ENCODE measurements at regions not wholly inside any gene's neighbourhood (a gene's known extent, or its start where the extent isn't known, plus 50 kb on each side); places are given as distances from the start of the nearest gene placed in this dataset.

DNA sequence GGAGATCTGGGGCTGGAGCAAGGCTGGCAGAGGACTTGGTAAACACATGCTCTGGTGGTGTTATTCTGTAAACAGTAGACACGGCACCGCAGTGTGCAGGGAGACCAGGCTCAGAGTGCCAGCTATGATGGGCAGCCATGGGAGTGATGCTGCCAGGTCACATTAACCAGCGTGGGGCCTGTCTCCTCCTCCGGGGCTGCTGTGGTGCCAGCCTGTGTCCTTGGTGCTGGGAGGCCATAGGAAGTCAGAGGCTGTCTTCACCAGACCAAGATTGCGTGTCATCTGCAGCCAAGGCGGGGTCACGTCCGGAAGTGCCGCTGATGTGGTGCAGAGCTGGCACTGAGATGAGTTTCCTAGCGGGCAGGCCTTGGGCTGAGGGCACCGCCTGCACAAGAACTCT is 236.0 kb downstream of the GLRX3 start:
- FAIRE-seq: no peak

DNA sequence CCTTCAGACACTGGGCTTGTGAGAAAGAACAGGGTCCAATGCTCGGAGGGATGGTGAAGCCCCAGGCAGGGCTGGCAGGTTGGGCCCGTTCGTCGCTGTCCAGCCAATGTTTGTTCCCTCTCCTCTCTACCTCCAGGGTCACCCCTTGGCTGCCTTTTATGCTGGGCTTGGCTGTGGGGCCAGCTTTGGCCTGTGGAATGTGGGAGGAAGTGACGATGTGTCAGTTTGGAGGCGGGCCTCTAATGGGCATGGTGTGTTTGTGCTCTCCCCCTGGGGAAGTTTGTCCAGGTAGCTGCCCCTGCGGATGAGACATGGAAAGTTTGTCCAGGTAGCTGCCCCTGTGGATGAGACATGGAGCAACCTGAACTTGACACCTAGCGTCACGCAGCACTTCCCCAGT is 236.7 kb downstream of the GLRX3 start:
- no peak for FAIRE-seq

DNA sequence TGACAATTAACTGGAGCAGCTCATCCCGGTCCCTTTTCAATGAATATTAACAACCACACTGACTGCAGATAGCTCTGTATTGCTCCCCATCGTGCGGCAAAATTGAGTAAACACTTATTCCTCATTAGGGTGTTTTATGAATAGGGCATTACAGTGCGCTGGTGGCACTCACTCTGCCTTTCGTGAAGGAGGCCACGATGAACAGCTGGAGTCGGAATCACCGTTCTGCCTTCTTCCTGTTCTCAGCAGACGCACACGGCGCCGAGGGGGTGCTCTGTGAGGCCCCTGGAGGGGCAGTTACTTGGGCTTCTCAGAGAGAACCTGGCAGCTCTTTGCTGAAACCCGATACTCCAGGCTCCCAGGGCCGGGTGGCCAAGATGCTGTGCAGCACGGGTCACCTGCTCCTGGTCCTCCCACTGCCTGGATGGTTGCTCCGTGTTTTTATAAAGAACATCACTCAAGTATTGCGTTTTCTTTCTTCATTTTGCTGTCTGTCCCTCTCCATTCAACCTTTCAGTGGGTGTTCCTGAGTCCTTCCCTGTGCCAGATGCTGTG is 241.9 kb downstream of the GLRX3 start:
- FAIRE-seq: no peak

DNA sequence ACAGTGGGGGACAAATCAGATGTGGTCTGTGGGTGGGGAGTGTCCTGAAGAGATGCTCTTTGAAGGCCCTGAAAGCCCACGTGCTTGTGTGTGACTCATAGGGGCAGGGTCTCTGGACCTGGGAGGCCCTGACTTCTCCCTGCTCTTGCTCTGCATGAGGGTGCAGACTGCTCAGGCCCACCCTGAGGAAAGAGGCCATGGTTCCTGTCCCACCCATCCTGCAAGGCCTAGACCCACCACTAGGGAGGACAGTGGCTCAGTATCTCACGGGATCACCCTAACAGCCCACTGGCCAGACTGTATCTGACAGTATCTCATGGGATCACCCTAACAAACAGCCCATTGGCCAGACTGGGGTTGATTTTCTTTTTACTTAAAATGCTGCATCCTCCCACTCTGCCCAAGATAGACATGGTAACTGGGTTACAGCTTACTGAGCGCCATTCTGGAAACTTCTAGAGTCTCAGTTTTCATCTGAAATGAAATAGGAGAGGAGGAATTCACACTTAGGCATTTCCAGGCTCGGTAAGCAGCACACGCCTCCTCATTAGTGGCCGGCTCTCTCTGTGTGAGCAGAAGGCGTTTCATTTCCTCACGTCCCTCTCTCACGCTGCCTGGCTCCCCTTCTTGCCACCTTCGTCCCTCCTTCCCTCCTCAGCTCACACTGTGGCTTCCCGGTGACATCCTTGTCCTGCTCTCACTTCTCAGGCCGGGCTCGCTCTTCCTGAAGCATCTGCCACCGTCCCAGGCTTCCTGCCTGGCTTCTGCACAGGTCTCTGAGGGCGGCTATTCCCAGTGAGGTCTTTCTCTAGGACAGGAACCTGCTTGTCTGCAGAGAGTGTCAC is 242.6 kb downstream of the GLRX3 start:
- no peak for FAIRE-seq

DNA sequence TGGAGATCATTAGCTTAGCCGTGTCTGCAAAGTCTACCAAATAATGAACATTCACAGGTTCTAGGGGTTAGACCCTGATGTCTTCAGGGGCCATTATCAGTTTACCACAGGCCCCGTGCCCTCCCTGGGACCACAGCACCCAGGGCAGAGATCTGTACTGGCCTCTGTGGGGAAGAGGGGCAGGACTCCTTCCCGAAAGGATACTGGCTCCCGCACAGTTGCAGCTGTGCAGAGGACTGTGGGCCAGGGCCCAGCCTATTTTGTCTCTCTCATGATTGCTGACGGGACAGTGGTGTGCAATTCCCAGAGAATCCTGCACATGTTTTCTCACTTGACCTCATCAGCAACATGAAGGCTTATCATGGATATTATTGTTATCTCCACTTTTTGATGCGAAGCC is 243.9 kb downstream of the GLRX3 start:
- FAIRE-seq: no peak

DNA sequence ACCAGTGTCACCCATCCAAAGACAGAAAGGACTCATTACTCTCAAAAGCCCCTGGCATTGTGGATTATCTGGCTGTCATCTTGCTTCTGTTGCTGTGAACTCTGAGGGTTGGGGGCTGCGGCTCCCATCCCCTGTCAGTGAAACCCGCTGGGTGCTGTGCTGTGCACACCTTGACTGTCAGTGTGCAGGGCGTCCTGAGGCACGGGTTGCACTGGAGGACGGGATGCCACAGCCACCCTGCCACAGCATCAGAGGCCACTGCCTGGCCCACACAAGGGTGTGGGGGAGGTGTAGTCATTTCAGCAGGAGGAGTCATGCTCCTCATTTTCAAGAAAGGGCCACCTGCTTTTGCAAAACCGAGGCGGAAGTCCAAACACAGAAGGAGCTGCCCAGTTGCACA is 245.8 kb downstream of the GLRX3 start:
- no peak for FAIRE-seq

DNA sequence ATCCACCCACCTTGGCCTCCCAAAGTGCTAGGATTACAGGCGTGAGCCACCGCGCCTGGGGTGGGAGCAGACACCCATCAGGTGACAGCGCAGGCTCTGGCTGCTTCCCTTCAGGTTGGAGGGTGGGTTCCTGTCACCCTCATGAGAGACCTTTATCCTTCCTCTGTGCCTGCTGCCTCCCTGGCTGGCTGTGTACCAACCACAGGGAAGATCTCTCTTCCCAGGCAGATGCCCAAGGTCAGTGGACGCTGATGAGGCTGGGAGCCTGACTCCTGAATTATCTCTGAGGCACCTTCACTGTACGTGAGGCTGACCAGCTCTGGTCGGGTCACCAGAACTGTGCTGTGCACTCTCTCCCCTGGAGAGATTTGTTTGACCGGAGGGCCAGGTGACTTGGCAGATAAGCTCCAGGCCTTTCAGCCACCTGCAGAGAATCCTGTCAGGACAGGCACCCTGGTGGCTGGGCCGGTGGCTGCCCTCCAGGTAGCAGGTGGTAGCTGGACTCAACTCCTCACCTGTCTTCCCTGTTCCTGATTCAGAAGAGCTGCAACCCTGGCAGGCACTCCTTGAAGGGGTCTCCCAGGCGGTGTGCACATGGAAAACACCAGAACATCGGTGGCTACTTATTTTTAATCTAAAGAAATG is 251.9 kb downstream of the GLRX3 start:
- no peak for FAIRE-seq

DNA sequence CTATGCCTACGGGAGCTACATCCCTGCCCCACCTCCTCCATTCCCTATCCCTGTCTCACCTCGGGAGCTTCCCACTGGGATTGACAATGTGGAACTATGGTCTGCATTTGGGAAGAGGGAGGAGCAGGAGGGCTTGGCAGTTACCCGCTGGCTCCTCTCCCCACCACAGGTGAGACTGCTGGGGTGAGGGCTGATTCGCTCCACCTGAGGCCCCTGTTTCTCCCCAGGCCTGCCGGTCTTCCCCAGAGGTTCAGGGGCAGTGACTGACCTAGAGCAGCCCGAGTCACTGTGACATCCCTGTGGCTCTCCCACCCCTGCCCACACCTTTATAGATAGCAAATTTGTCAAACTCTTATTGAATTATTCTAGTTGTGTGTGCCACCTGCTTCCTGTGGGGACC is 252.6 kb downstream of the GLRX3 start:
- no peak for FAIRE-seq

DNA sequence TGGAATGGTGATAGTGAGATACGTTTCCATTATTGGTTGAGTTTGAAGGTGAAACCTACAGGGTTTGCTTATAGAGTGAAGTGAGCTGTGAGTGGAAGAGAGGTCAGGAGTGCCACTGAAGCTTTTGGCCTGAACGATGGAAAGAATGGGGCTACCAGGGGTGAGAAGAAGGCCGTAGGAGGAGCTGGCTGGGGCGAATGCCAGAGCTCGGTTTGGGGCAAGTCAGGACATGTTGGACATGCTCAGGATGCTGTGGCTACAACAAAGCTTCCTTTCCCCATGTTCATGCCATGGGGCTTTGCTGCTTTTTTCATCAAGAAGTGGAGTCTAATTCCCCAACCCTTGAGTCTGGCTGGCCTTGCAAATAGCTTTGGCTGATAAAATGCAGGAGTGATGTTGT is 253.7 kb downstream of the GLRX3 start:
- no peak for FAIRE-seq

DNA sequence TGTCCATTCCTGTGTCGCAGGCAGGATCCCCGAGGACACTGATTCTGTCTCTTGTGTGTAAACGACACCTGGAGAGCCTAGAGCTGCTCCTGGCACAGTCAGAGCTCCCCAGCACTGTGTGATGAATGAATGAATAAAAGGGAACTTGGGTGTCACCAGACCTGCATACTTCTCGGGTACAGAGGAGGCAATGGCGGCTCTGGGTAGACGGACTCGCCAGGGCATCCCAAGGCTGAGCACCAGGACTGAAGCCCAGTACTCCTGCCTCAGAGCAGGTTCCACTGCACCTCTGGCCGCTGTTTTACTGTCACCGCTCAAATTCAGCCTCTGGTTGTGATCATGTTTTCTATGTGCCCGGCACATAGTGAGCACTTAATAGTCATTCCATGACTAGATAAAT is 255.8 kb downstream of the GLRX3 start:
- no peak for FAIRE-seq

DNA sequence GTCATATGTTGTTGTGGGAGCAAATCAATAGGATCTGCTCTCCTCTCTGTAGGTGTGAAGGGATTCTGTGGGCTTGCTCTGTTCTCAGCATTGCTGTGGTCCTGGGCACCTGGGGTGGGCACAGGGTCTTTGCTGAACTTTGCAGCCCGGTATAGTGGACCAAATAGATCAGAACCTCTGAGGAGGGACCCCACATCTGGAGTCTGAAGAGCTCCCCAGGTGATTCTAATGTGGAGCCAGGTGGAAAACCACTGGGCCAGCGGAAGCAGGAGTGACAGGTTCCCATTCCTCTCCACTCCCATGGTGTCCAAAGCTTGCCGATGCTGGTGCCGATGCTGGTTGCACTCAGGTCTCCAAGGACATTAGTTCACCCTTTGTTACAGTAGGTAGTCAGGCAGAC is 257.2 kb downstream of the GLRX3 start:
- no peak for FAIRE-seq

DNA sequence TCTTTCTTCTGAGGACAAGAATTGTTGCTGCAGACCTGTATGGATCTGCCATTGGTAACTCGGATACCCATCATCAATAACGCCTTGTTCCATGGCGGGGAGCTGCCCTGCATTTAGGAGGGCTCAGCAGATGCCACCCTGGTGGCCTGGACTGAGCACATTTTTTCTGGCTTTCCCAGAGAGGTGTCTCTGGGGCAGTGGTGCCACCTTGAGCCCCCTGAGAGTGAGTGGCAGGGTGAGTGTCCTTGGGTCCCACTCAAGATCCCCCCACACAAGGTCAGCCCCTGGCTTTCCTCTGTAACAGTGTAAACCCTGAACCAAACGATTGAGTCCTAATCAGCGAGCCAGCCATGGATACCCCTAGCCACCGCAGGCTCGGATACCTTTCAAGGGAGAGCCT is 258.6 kb downstream of the GLRX3 start:
- no peak for FAIRE-seq

DNA sequence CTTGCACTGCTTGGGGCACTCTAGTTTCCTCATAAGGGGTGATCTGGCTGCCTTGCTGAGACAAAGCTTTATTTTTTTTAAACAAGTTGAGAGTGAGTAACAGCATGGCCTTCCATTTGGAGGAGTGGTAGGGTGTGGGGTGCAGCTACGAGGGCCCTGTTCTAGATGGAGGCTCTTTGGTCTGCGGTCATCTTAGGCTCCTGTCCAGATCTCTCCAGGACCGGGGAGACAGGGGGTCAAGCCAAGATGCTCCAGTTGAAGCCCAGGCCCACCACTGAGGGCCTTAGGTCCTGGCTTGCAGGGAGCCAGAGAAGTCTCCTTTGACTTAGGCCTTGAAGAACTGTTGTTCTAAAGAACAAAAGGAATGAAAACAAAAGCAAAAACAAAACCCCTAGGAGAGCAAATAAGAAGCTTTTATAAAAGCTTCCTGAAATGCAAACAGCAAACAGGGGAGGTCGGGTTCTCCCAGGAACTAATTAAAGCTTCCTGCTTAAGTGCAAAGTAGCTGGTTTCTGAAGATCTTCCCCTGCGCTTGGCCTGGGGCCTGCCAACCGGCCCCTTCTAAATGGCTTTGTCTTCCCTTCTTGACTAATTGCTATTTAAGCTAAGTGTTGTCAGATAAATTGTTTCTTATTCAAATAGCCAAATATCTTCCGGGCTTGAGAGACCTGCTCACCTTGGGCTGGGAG is 259.2 kb downstream of the GLRX3 start:
- FAIRE-seq: no peak

DNA sequence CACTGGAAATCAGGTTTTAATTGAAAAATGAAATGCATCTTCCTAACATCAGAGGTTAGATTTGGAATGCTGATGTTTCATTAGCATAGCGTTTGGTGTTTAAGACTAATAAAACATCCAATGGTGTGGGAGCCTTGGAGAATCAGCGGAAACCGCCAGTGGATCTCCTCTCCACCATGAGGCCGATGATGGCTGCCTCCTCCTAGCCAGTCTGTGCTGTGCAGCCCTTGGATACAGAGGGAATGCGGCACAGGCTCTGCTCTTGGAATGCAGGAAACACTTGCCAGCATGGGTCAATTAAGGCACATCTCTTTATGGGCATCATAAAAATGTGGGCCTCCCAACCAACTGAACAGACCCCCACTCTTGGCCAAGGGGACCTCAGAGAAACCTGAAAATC is 259.9 kb downstream of the GLRX3 start:
- FAIRE-seq: no peak

DNA sequence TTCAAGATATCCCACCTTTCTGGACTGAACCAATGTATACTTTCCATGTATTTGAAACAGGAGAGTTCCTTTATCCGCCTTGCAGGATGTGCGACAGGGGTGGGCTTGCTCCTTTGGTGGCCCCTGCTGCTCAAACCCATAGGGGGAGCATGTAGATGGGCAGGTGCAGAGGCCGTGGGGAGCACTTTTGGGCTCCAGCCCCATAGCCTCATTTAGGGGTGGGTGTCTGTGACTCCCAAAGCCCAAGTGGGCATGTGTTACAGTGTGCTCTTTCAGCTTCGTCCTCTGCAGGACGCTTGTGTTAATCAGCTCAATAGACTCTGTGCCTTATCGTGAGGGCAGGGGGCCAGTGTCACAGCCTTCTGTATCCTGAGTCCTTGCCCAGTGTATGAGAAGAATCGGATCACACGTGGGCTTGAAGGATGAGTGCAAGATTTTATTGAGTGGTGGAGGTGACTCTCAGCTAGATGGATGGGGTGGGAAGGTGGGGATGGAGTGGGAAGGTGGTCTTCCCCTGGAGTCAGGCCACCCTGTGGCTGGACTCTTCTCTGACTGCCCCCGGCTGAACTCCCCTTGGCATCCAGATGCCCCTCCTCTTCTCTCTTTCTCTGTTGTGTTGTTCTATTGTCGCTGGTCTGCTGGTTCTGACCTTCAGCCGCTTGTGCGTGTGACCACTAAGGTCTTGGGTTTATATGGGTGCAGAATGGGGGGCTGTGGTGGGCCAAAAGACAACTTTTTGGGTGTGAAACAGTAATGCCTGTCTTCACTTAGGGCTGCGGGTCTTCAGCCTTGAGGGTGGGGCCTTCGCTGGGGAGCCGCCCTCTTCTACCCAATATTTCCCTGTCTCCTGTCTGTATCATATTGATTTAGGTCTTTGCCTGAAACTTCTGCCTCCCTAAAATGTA is 262.2 kb downstream of the GLRX3 start:
- FAIRE-seq: no peak

DNA sequence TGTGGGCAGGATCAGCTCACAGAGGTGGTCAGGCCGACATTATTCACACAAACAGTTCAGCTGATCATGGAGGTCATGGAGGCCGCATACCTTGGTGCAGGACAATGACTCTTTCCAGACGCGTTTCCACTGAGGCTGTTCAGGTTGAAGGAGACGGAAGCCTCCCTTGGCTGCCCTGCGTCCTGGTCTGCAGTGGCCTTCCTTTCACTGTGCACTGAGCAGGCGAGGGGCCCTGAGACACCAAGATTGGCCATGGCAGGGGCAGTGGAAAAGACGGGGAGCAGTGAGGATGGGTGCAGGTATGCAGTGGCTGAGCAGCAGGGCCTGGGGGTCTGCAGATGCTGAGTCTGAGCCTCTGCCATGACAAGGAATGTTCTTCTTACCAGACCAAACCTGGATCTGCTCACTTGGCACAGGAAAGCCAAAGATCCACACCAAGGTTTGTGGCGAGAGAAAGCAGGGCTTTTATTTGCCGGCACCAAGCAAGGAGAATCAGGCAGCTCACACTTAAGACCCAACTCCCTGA is 263.3 kb downstream of the GLRX3 start:
- no peak for FAIRE-seq

DNA sequence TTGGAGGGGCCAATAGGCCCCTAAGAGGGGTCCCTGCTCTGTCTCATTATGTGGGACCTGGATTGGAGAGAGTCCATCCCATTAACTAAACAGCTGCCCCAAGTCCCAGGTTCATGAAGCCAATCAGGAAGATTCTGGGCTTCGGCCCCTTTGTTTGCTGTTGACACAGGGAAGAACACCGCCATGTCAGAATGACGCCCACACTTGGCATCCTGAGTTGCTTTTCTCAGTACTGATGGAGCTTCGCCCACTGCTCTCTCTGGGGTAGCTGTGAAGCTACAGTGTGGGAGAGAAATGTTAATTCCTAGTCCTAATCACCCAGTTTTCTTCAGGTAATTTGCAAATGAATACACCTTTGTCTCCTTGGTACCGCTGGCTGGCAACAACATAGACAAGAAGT is 264.7 kb downstream of the GLRX3 start:
- no peak for FAIRE-seq

DNA sequence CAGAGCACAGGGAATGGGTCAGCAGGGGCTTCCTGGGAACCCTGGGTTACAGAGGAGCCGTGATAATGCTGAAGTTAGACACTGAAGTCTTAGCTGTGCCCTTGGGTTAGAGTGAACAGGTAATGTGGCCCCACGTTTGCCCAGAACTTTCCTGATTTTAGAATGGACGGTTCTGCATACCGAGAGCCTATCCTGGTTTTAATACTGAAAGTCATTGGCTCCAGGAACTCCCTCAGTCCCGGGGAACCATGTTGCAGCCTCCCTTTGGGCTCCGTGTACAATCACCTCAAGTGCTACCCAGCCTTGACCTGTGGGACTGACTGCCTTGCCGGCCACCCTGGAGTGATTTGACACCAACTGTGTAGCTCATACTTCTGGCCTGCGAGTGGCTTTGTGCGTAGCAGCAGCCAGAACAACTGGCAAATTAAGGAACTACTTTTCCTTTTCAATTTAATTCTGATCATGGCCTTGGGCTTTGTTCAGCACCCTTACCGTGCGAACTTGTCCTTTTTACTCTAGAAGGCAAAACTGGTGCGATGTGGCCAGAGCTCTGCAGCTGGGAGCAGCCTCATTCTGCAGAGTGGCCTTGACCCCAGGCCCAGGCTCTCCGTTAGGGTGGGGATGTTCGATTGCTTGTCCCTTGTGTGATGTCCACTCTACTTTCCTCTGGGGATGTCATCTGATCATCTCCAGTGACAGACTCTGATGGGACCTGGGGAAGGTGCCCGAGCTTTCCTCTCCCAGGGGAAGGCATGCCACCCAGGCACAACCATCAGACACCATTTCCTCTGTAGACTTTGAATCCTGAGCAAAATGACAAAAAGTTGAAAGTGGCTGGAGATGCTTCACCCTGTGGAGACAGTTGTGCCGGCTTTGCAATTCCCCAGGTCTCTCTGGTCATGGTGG is 265.9 kb downstream of the GLRX3 start:
- no peak for FAIRE-seq

DNA sequence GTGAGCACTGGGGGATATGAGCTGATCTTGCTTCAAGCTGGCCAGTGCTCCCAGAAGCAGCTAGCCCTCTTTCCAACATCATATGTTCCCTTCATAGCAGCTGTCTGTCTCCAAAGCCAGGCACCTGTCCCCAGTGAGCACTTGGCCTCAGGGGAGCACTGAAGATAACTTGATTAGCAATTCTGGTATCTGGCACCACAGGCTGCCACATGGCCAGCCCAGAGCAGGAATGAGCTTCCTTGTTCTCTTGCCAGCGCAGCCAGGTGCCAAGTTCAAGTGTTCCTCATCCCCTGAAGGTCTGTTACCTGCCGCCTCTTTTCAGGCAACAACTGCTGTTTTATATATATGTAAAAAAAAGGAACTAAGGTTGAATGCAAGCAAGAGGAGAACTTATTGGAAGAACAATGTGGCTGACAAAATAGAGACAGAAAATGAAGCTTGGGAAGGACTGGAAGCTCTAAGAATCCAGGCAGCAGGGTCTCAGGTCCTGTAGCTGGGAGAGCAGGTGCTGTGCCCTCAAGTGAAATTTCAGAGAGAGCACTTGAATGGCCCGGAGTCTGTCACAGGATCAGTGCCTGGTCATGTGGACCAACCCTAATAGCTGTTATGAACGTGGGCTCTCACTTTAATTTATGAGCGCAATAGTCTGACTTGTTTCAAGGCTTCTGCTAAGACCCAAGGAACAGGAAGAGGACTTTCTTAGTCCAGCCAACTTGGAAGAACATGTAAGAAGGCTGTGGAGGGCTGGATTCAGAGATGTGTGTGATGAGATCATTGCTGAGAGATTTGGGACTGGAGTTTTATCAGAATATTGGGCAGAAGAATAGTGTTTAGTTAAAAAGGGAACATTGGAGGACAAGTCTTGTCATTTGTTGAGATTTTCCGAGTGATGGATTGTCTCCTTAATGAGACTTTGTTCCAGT is 267.2 kb downstream of the GLRX3 start:
- FAIRE-seq: no peak

DNA sequence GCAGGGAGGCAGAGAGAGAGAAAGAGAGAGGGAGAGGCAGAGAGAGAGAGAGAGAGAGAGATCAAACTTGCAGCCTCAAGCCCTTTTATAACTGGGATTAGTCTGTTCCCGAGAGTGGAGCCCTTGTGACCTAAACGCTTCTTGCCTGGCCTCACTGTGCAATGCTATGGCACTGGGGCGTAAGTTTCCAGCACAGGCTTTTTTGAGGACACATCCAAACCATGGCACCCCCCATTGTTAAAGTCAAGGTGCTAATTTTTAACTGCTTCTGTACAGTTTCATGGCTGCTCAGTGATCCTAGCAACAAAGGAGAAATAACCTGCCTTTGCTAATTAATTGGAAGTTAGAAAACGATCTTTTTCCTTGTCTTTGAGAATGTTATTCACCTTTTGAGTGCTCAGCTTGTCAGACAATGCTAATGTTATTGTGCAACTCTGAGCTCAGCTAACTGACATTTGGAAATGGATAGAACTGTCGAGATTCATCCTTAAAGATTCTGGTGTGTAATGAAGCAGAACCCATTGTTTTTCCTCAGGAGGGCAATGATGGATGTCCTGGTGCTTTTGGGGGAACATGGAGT is 268.4 kb downstream of the GLRX3 start:
- no peak for FAIRE-seq

All from A204.1 (cell line).